HCT116 (cell line): ENCODE measurements at regions not wholly inside any gene's neighbourhood (a gene's known extent, or its start where the extent isn't known, plus 50 kb on each side); places are given as distances from the start of the nearest gene placed in this dataset.

Source experiments
- ATAC-seq: fragments of 200-7000 bp; cut with Tn5 transposase; 2 replicates; pipeline ENCODE4 v1.9.1; 2020; ENCODE audit warnings: mild to moderate bottlenecking, moderate library complexity
- BruUV-seq: library from RNA; stranded (reverse); fragments of 400-500 nt; replicated peaks from 2 replicates; lab custom pipeline; 2021; lab: Mats Ljungman, UMichigan
- CTCF ChIA-PET: fragments of 300-600 bp; sonication (Branson Sonifier 250); formaldehyde crosslinking; loops from one replicate; lab custom pipeline; 2021; ENCODE audit warnings: antibody characterized with exemption; lab: Charles Lee
- POLR2A ChIA-PET: fragments of 300-600, 350-600 bp; sonication (Branson Sonifier 250); formaldehyde crosslinking; loops from one replicate; lab custom pipeline; 2021; ENCODE audit warnings: antibody characterized with exemption; lab: Charles Lee
- RAD21 ChIA-PET, 2 experiments: fragments of 300-600 bp; sonication (Branson Sonifier 250); formaldehyde crosslinking; loops; one replicate each; lab custom pipeline; 2023; ENCODE audit warnings: low total read pairs in 2 of 2; ENCODE audit not compliant: uncharacterized antibody in 2 of 2, unreplicated experiment in 2 of 2, low non-redundant PET in 1 of 2; lab: Charles Lee
- DNase-seq: peaks from one replicate; pipeline ENCODE4 v3.0.0-alpha.2; 2010; ENCODE audit warnings: low read depth, low spot score
- H2AFZ ChIP-seq: fragments of 200-600 bp; shearing (Covaris generic), sonication (generic); 2 replicates; pipeline ENCODE4 v1.6.1; 2017; ENCODE audit warnings: low read depth, mixed run types, mixed read lengths, antibody characterized with exemption, low read length; ENCODE audit not compliant: poor library complexity, severe bottlenecking
- H3K27ac ChIP-seq: 2 replicates; pipeline ENCODE4 v1.5.1; 2012; ENCODE audit warnings: low read depth, low read length
- H3K27me3 ChIP-seq: fragments of 200-600 bp; sonication (generic); 2 replicates; pipeline ENCODE4 v1.6.1; 2016; ENCODE audit warnings: mixed run types, low read length, mixed read lengths; ENCODE audit not compliant: insufficient read depth
- H3K36me3 ChIP-seq, 2 experiments: fragments of 200-500 bp in 1 of 2; fragments of 200-600 bp in 1 of 2; sonication (Bioruptor generic) in 1 of 2; sonication (generic) in 1 of 2; 2 replicates each; pipeline versions ENCODE4 v1.5.1 to v1.6.1; 2014 to 2016; ENCODE audit warnings: low read length in 2 of 2, inconsistent platforms in 1 of 2, mixed read lengths in 1 of 2, mixed run types in 1 of 2; ENCODE audit not compliant: insufficient read depth in 2 of 2, control insufficient read depth in 1 of 2
- H3K4me1 ChIP-seq, 2 experiments: fragments of 200-600 bp in 1 of 2; sonication (generic) in 1 of 2; 2 replicates each; pipeline versions ENCODE4 v1.5.1 to v1.6.1; 2012 to 2017; ENCODE audit warnings: low read length in 2 of 2, inconsistent platforms in 1 of 2, mild to moderate bottlenecking in 1 of 2, mixed read lengths in 1 of 2, mixed run types in 1 of 2, moderate library complexity in 1 of 2; ENCODE audit not compliant: insufficient read depth in 2 of 2, control insufficient read depth in 1 of 2
- H3K4me2 ChIP-seq: fragments of 200-600 bp; sonication (generic); 2 replicates; pipeline ENCODE4 v1.6.1; 2017; ENCODE audit warnings: mixed run types, low read length, mixed read lengths
- H3K4me3 ChIP-seq, 2 experiments: fragments of 200-600 bp in 1 of 2; sonication (generic) in 1 of 2; replicated peaks in 1 of 2; 2 replicates each; pipeline ENCODE4 v1.5.1; 2011 to 2016; ENCODE audit warnings: low read length in 2 of 2, control low read depth in 1 of 2, low read depth in 1 of 2, mild to moderate bottlenecking in 1 of 2, mixed read lengths in 1 of 2, mixed run types in 1 of 2
- H3K79me2 ChIP-seq: fragments of 200-600 bp; sonication (generic); 2 replicates; pipeline ENCODE4 v1.6.1; 2017; ENCODE audit warnings: mild to moderate bottlenecking, mixed run types, low read length, moderate library complexity, mixed read lengths; ENCODE audit not compliant: insufficient read depth
- H3K9ac ChIP-seq: fragments of 200-600 bp; sonication (generic); 2 replicates; pipeline ENCODE4 v1.6.1; 2016; ENCODE audit warnings: low read length, mixed read lengths
- H3K9me2 ChIP-seq: fragments of 200-600 bp; sonication (generic), shearing (Covaris generic); 2 replicates; pipeline ENCODE4 v1.6.1; 2017; ENCODE audit warnings: mixed run types, mild to moderate bottlenecking, moderate library complexity; ENCODE audit not compliant: insufficient read depth
- H3K9me3 ChIP-seq, 2 experiments: fragments of 200-500 bp in 1 of 2; fragments of 200-600 bp in 1 of 2; sonication (Bioruptor generic) in 1 of 2; sonication (generic) in 1 of 2; 2 replicates each; pipeline ENCODE4 v1.6.1; 2014 to 2017; ENCODE audit warnings: low read length in 2 of 2, mixed read lengths in 2 of 2, inconsistent platforms in 1 of 2, low read depth in 1 of 2, mild to moderate bottlenecking in 1 of 2, mixed run types in 1 of 2, moderate library complexity in 1 of 2; ENCODE audit not compliant: control insufficient read depth in 1 of 2, insufficient read depth in 1 of 2
- H4K20me1 ChIP-seq: fragments of 200-600 bp; sonication (generic), shearing (Covaris generic); 2 replicates; pipeline ENCODE4 v1.6.1; 2017; ENCODE audit warnings: mixed run types, mild to moderate bottlenecking, moderate library complexity; ENCODE audit not compliant: insufficient read depth
- CBX3 ChIP-seq: IDR thresholded peaks from 2 replicates; pipeline ENCODE4 v1.6.1; 2012; ENCODE audit warnings: low read depth
- EZH2phosphoT487 ChIP-seq: fragments of 200-600 bp; IDR thresholded peaks from 2 replicates; pipeline ENCODE4 v1.6.1; 2018; ENCODE audit warnings: antibody characterized with exemption, borderline replicate concordance
- FOSL1 ChIP-seq: IDR thresholded peaks from 2 replicates; pipeline ENCODE4 v1.6.1; 2012; ENCODE audit warnings: low read depth
- JUND ChIP-seq: IDR thresholded peaks from 2 replicates; pipeline ENCODE4 v1.6.1; 2012
- POLR2AphosphoS5 ChIP-seq: IDR thresholded peaks from 2 replicates; pipeline ENCODE4 v1.6.1; 2011; ENCODE audit warnings: mild to moderate bottlenecking, low read depth, low read length, moderate library complexity
- SP1 ChIP-seq: IDR thresholded peaks from 2 replicates; pipeline ENCODE4 v1.6.1; 2012; ENCODE audit warnings: low read depth
- SRF ChIP-seq: IDR thresholded peaks from 2 replicates; pipeline ENCODE4 v1.6.1; 2012; ENCODE audit warnings: low read depth
- YY1 ChIP-seq: IDR thresholded peaks from 2 replicates; pipeline ENCODE4 v1.6.1; 2011; ENCODE audit warnings: low read length, low read depth, moderate library complexity, mild to moderate bottlenecking; ENCODE audit not compliant: insufficient replicate concordance; ENCODE audit errors: extremely low read depth
- ZNF274 ChIP-seq: fragments of 200-500 bp; sonication (Bioruptor generic); IDR thresholded peaks from 2 replicates; pipeline ENCODE4 v1.6.1; 2014; ENCODE audit warnings: mild to moderate bottlenecking, low read depth, low read length, inconsistent platforms
- intact Hi-C: fragments of 100-400 bp; cut with micrococcal nuclease; formaldehyde crosslinking; loops from 2 replicates; pipeline ENCODE4 v1.10.0; 2022
- TF ChIP-seq, protein P1 (sequence below), 3 experiments: fragments of 200-600 bp in 1 of 3; sonication (generic) in 1 of 3; IDR thresholded peaks in 2 of 3; conservative IDR thresholded peaks in 1 of 3; 2 replicates each; pipeline ENCODE4 v1.5.1; 2012 to 2017; ENCODE audit warnings: low read depth in 2 of 3, low read length in 2 of 3, antibody characterized with exemption in 1 of 3, borderline replicate concordance in 1 of 3, control low read depth in 1 of 3, mild to moderate bottlenecking in 1 of 3, mixed read lengths in 1 of 3, mixed run types in 1 of 3, moderate library complexity in 1 of 3; ENCODE audit not compliant: insufficient read depth in 1 of 3
- TF ChIP-seq, protein P2 (sequence below): IDR thresholded peaks from 2 replicates; pipeline ENCODE4 v1.6.1; 2012; ENCODE audit warnings: low read depth
- TF ChIP-seq, protein P3 (sequence below): IDR thresholded peaks from 2 replicates; pipeline ENCODE4 v1.6.1; 2012

- POLR2A ChIA-PET, result no interaction called here
- H3K79me2 ChIP-seq, result no peaks in the 10 kb centered on the region
- DNase-seq, result no peak
- CTCF ChIA-PET, result interaction anchor here (1.0 to 1.7 kb wide), 2 partner anchors 32 to 194 kb away, joined by 3 to 4 read pairs; no protein-coding TSS in a partner anchor
- intact Hi-C loops, result loop anchor here (1.0 kb wide), 1 partner anchor 255 kb away; no protein-coding TSS in a partner anchor
- H2AFZ ChIP-seq, result no peak overlapping the region
- no peaks in the 10 kb centered on the region for H4K20me1 ChIP-seq
- TF ChIP-seq ZNF274, result no peak
- TF ChIP-seq, protein P1, sequence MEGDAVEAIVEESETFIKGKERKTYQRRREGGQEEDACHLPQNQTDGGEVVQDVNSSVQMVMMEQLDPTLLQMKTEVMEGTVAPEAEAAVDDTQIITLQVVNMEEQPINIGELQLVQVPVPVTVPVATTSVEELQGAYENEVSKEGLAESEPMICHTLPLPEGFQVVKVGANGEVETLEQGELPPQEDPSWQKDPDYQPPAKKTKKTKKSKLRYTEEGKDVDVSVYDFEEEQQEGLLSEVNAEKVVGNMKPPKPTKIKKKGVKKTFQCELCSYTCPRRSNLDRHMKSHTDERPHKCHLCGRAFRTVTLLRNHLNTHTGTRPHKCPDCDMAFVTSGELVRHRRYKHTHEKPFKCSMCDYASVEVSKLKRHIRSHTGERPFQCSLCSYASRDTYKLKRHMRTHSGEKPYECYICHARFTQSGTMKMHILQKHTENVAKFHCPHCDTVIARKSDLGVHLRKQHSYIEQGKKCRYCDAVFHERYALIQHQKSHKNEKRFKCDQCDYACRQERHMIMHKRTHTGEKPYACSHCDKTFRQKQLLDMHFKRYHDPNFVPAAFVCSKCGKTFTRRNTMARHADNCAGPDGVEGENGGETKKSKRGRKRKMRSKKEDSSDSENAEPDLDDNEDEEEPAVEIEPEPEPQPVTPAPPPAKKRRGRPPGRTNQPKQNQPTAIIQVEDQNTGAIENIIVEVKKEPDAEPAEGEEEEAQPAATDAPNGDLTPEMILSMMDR (IDR thresholded peaks at IDR 0.05 in 2 of 3, conservative IDR thresholded peaks at IDR 0.05 in 1 of 3; ENCODE audit: borderline replicate concordance in 1 of 3, insufficient read depth in 1 of 3, low read depth in 2 of 3, low read length in 2 of 3), result no peak
- no peak for TF ChIP-seq FOSL1
- TF ChIP-seq EZH2phosphoT487, result no peak
- TF ChIP-seq SRF, result no peak
- TF ChIP-seq POLR2AphosphoS5, result no peak
- no peak for TF ChIP-seq SP1
- TF ChIP-seq, protein P2, sequence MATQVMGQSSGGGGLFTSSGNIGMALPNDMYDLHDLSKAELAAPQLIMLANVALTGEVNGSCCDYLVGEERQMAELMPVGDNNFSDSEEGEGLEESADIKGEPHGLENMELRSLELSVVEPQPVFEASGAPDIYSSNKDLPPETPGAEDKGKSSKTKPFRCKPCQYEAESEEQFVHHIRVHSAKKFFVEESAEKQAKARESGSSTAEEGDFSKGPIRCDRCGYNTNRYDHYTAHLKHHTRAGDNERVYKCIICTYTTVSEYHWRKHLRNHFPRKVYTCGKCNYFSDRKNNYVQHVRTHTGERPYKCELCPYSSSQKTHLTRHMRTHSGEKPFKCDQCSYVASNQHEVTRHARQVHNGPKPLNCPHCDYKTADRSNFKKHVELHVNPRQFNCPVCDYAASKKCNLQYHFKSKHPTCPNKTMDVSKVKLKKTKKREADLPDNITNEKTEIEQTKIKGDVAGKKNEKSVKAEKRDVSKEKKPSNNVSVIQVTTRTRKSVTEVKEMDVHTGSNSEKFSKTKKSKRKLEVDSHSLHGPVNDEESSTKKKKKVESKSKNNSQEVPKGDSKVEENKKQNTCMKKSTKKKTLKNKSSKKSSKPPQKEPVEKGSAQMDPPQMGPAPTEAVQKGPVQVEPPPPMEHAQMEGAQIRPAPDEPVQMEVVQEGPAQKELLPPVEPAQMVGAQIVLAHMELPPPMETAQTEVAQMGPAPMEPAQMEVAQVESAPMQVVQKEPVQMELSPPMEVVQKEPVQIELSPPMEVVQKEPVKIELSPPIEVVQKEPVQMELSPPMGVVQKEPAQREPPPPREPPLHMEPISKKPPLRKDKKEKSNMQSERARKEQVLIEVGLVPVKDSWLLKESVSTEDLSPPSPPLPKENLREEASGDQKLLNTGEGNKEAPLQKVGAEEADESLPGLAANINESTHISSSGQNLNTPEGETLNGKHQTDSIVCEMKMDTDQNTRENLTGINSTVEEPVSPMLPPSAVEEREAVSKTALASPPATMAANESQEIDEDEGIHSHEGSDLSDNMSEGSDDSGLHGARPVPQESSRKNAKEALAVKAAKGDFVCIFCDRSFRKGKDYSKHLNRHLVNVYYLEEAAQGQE, result no peak
- no peak for TF ChIP-seq CBX3
- TF ChIP-seq, protein P3, sequence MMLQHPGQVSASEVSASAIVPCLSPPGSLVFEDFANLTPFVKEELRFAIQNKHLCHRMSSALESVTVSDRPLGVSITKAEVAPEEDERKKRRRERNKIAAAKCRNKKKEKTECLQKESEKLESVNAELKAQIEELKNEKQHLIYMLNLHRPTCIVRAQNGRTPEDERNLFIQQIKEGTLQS, result no peak
- no peak for TF ChIP-seq JUND
- no peak for TF ChIP-seq YY1
- H3K4me1 ChIP-seq, result peaks cover 9 to 26% of the 10 kb centered on the region in 2 experiments; a peak in 3 of 4 replicates
- H3K4me2 ChIP-seq, result no peak overlapping the region
- no peak for ATAC-seq
- H3K9me3 ChIP-seq, result no peaks in the 10 kb centered on the region
- BruUV-seq, result no TSS peak
- RAD21 ChIA-PET, result no interaction called here
- H3K9ac ChIP-seq, result no peak overlapping the region
- H3K36me3 ChIP-seq, result no peaks in the 10 kb centered on the region
- H3K27ac ChIP-seq, result no peak overlapping the region
- H3K9me2 ChIP-seq, result no peaks in the 10 kb centered on the region
- H3K4me3 ChIP-seq, result no peak overlapping the region
- H3K27me3 ChIP-seq, result no peaks in the 10 kb centered on the region
Measured at GRCh38 chr10:21272643-21273399, 252.7 kb downstream of the SKIDA1 start.
